Bronchial epithelial cell (primary cell): ENCODE measurements at regions not wholly inside any gene's neighbourhood (a gene's known extent, or its start where the extent isn't known, plus 50 kb on each side); places are given as distances from the start of the nearest gene placed in this dataset.

Source experiments
- DNase-seq: peaks from one replicate; pipeline ENCODE4 v3.0.0-alpha.2; 2010; ENCODE audit warnings: low read depth
- FAIRE-seq: peaks from 2 replicates; lab custom pipeline; 2011; peaks lifted over from hg19 to GRCh38; lab: Jason Lieb, UNC
- H3K27me3 ChIP-seq: 2 replicates; pipeline ENCODE4 v1.5.1; 2011; ENCODE audit warnings: low read length; ENCODE audit not compliant: control insufficient read depth, insufficient read depth
- H3K36me3 ChIP-seq: 2 replicates; pipeline ENCODE4 v1.5.1; 2011; ENCODE audit warnings: low read length; ENCODE audit not compliant: control insufficient read depth, insufficient read depth
- H3K4me3 ChIP-seq: 2 replicates; pipeline ENCODE4 v1.5.1; 2011; ENCODE audit warnings: mild to moderate bottlenecking, low read depth, low read length, control low read depth
- TF ChIP-seq, protein P1 (sequence below): IDR thresholded peaks from 2 replicates; pipeline ENCODE4 v1.5.1; 2011; ENCODE audit warnings: mild to moderate bottlenecking, moderate library complexity, low read length, control low read depth, inconsistent platforms; ENCODE audit not compliant: insufficient read depth, severe bottlenecking

DNA sequence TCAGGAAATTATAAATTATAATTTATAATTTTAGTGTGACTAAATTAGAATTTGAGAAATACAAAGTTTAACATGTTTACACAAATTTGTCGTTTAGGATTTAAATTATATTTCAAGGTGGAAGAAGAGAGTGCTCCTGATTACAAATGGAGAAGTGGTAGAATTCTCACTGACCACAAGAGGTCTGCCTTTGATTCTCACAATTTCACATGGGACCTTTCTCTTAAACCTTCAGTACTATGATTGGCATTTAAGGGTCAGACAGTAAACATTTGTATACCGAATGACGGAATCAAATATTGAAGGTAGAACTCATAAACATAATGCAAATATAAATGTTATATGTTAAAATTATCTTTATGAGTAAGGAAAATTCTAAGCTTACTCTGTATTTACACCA is 171.7 kb downstream of the SLIT2 start:
- Histone ChIP-seq H3K4me3 (no peak overlapping the region), H3K27me3 (no peaks in the 10 kb centered on the region), H3K36me3 (no peaks in the 10 kb centered on the region)
- no peak for DNase-seq
- TF ChIP-seq, protein P1, sequence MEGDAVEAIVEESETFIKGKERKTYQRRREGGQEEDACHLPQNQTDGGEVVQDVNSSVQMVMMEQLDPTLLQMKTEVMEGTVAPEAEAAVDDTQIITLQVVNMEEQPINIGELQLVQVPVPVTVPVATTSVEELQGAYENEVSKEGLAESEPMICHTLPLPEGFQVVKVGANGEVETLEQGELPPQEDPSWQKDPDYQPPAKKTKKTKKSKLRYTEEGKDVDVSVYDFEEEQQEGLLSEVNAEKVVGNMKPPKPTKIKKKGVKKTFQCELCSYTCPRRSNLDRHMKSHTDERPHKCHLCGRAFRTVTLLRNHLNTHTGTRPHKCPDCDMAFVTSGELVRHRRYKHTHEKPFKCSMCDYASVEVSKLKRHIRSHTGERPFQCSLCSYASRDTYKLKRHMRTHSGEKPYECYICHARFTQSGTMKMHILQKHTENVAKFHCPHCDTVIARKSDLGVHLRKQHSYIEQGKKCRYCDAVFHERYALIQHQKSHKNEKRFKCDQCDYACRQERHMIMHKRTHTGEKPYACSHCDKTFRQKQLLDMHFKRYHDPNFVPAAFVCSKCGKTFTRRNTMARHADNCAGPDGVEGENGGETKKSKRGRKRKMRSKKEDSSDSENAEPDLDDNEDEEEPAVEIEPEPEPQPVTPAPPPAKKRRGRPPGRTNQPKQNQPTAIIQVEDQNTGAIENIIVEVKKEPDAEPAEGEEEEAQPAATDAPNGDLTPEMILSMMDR, result no peak
- no peak for FAIRE-seq

DNA sequence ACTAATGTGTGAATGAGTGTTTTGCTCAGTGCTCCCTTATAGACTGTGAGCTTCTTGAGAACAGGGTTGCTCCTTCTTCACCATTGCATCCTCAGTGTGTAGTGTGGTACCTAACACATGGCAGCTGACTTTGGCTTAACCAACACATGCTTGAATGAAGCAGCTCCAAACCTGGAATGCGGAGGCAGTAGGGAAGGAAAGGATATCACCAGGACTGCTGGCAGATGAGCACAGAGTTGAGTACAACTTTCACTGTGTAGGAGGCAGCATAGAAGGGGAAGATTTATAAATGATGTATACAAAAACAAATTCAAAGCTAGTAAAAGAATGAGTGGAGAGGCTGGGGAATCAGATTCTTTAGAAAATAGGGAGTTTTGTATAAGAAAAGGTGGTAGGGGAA is 174.3 kb downstream of the SLIT2 start:
- Histone ChIP-seq H3K4me3 (no peak overlapping the region), H3K36me3 (no peaks in the 10 kb centered on the region), H3K27me3 (no peaks in the 10 kb centered on the region)
- FAIRE-seq, result no peak
- no peak for DNase-seq
- TF ChIP-seq, protein P1, result no peak

DNA sequence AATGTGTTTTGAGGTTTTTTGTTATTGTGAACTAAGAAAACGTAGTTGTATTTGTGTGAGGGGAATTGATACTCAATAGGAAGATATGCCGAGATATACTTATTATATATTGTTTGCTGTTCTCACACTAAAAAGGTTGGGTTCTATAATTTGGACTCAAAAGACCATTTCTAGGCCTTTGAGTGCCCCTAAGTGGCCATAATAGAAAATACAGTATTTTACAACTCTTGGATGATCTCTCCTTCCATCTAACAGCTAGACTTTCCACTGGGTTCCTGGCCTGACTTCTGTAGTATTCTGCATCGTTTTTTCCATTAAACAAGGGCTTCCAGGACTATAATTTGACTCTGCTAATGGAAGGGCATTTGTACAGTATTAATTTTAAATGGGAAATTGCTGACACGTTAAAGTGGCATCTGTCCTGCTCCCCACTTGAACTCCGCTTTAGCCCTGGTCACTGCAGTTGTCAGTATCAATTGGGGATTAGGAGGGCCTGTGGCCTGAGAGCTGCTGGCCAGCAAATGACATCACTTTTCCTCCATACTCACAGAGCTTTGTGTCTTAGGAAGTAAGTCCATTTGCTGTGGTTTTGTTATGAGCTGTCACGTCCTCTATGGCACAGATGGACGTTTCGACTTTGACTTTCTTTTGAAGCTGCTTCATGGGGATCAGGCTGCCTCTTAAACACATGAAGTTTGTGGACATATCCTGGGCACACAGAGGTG is 176.9 kb downstream of the SLIT2 start:
- FAIRE-seq (no peak), DNase-seq (no peak)
- Histone ChIP-seq H3K36me3 (no peaks in the 10 kb centered on the region), H3K27me3 (no peaks in the 10 kb centered on the region), H3K4me3 (no peak overlapping the region)
- TF ChIP-seq, protein P1, result no peak

DNA sequence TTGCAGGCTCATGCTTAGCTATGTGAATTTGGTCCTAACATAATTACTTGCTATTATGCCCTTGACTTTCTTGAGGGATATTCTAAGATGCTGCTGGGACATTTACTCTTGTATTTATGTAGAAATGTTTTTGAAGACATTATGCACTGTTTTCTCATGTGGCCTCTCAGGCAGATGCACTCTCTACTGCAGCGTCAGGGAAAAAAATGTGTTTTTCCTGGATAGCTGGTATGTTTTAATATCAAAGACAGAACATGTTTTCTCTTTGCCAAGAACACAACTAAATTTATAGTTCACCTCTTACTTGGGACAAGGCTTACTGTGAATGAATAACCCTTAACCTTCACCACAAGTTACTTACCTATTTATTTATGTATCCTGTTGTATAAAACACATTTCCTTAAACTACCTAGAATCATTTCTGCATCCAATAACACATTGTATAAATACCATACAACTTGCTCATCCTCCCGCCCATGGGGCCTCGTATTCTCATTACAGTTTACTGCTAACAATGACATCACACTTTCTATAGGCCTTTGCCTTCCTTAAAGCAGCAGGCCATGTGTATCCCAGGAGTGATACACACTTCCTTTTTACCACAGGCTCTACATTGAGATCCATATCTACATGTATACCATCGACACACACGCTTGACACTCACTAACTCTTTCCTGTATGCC is 178.7 kb downstream of the SLIT2 start:
- TF ChIP-seq, protein P1, result no peak

DNA sequence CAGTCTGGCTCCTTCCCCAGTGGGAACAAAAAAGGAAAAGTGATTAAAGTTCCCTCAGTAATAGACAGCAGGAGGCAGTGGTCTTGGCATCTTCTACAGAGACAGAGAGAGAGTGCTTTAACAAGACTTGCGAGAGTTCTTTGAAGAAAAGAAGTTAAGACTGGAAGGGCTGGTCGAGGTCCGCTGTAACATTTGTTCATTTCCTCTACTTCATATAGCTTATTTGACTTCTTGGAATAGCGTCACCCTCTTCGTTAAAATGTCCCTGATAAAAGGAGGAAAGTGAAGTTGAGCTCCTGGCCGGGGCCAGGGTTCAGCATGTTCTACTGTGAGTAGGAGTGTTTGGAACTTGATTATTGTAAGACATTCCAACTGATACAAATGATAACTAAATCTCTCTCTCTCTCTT is 179.8 kb downstream of the SLIT2 start:
- H3K27me3 ChIP-seq, result no peaks in the 10 kb centered on the region
- no peak overlapping the region for H3K4me3 ChIP-seq
- FAIRE-seq (no peak), DNase-seq (no peak)
- TF ChIP-seq, protein P1, result no peak
- H3K36me3 ChIP-seq, result no peaks in the 10 kb centered on the region

More for the DNA sequence above, 178.7 kb downstream of the SLIT2 start:
- Histone ChIP-seq H3K27me3 (no peaks in the 10 kb centered on the region), H3K36me3 (no peaks in the 10 kb centered on the region), H3K4me3 (no peak overlapping the region)
- DNase-seq (peak; percentile 21), FAIRE-seq (no peak)

DNA sequence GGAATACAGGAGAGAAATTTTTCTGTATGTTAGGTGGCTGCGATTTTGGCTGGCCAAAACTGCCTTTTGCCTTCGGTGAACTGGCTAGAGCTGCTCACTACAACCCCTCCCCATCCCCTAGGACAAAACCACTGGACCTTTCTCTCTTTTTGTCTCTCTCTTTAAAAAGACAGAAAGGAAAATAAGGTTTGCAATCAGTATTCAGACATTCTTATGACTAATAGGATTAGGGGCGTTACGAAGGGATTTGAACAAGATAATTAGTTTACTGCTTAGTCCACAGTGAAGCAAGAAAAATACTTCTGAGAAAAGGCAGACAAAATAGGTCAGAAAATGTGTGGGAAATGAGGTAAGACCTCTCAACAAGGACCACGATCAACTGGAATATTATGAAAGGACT is 180.4 kb downstream of the SLIT2 start:
- TF ChIP-seq, protein P1, result no peak
- no peaks in the 10 kb centered on the region for H3K36me3 ChIP-seq
- no peak overlapping the region for H3K4me3 ChIP-seq
- no peak for DNase-seq
- H3K27me3 ChIP-seq, result no peaks in the 10 kb centered on the region
- FAIRE-seq, result no peak
